ENCODE measurements at regions not wholly inside any gene's neighbourhood (a gene's known extent, or its start where the extent isn't known, plus 50 kb on each side); places are given as distances from the start of the nearest gene placed in this dataset.

- ATAC-seq (no peak), DNase-seq (no peak)
- H3K27ac Mint-ChIP-seq = no peak overlapping the region
- CTCF ChIA-PET = no interaction called here
- H3K4me3 Mint-ChIP-seq = no peak overlapping the region
- H3K4me1 Mint-ChIP-seq = no peaks in the 10 kb centered on the region
- peaks cover 10% of the 10 kb centered on the region for H3K27me3 Mint-ChIP-seq
- no peaks in the 10 kb centered on the region for H3K9me3 Mint-ChIP-seq (ENCODE audit: low read depth)
- H3K36me3 Mint-ChIP-seq = no peaks in the 10 kb centered on the region
Observed at GRCh38 chr1:87599569-87599968, 270.9 kb downstream of the LMO4 start.

GRCh38 chr1:87600055-87600850 lies 271.6 kb downstream of the LMO4 start:
- no peak overlapping the region for H3K4me3 Mint-ChIP-seq
- no peaks in the 10 kb centered on the region for H3K4me1 Mint-ChIP-seq
- no peak for ATAC-seq
- no peak overlapping the region for H3K27ac Mint-ChIP-seq
- DNase-seq = no peak
- H3K36me3 Mint-ChIP-seq = no peaks in the 10 kb centered on the region
- no peaks in the 10 kb centered on the region for H3K9me3 Mint-ChIP-seq (ENCODE audit: low read depth)
- CTCF ChIA-PET = no interaction called here
- H3K27me3 Mint-ChIP-seq = peaks cover 10% of the 10 kb centered on the region

- CTCF ChIA-PET = no interaction called here
- Mint-ChIP-seq H3K36me3 (no peaks in the 10 kb centered on the region), H3K4me3 (no peak overlapping the region), H3K27ac (no peak overlapping the region), H3K4me1 (no peaks in the 10 kb centered on the region), H3K27me3 (peaks cover 10% of the 10 kb centered on the region), H3K9me3 (ENCODE audit: low read depth) (no peaks in the 10 kb centered on the region)
- no peak for DNase-seq
- ATAC-seq = no peak
Observed at GRCh38 chr1:87600854-87601253, 272.2 kb downstream of the LMO4 start.

DNA sequence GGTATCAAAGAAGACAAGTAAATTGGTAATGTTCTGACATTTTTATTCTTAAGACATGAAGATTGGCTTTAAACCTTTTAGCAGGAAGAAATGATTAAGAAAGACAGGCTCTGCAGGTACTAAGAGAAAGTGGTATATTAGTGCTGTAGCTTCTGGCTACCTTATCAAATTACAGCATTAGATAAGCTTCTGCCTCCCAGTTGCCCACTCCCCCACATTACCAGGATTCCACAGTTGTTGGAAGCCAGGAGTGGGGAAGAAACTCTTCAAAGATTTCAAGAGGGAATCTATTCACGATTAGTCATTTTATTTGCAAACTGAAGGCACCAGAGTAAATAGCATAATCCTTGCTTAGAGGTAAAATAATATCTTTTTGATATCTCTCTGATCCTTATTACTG lies 274.9 kb downstream of the LMO4 start:
- no peaks in the 10 kb centered on the region for H3K36me3 Mint-ChIP-seq
- ATAC-seq = no peak
- CTCF ChIA-PET = no interaction called here
- no peak overlapping the region for H3K4me3 Mint-ChIP-seq
- DNase-seq = no peak
- H3K27ac Mint-ChIP-seq = no peak overlapping the region
- H3K27me3 Mint-ChIP-seq = peaks cover 10% of the 10 kb centered on the region
- no peaks in the 10 kb centered on the region for H3K4me1 Mint-ChIP-seq
- no peaks in the 10 kb centered on the region for H3K9me3 Mint-ChIP-seq (ENCODE audit: low read depth)

DNA sequence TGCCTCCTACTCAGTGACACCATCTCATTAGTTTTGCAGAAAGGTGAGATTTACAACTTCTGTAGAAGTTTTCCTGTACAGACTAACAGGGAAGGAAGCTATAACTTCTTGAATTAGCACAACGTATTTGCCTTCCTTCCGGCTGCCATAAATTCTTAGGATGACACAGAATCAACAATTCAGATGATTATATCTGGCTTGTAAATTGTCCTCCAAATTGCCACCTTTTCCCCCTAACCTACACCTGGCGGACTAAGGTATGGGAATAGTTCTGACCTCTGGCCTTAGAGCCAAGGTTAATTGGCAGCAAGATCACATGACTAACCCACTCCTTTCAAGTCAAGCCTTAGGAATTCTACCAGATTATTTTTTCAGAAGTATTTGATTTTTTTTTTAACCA lies 284.3 kb downstream of the LMO4 start:
- Mint-ChIP-seq H3K9me3 (ENCODE audit: low read depth) (no peaks in the 10 kb centered on the region), H3K4me1 (no peaks in the 10 kb centered on the region), H3K27ac (no peak overlapping the region), H3K36me3 (no peaks in the 10 kb centered on the region), H3K27me3 (no peaks in the 10 kb centered on the region), H3K4me3 (no peak overlapping the region)
- ATAC-seq (no peak), DNase-seq (no peak)
- CTCF ChIA-PET = no interaction called here

DNA sequence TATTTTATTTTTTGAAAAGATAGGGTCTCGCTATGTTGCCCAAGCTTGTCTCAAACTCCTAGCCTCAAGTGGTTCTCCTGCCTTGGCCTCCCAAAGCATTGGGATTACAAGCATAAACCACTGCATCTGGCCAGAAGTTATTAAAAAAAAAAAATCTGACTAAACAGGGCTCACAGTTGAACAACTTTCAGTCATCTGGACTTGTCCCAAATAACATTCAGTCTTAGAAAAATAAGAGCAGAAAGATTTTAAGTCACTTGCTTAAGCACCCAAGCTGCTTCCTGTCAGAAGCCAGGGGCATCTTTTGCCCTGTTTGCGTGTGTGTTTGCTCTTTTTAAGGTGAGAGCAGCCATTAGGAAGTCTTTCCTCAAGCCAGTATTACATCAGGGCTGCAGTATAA lies 286.8 kb downstream of the LMO4 start:
- no peaks in the 10 kb centered on the region for H3K9me3 Mint-ChIP-seq (ENCODE audit: low read depth)
- CTCF ChIA-PET = no interaction called here
- no peak overlapping the region for H3K27ac Mint-ChIP-seq
- no peaks in the 10 kb centered on the region for H3K36me3 Mint-ChIP-seq
- no peak overlapping the region for H3K4me3 Mint-ChIP-seq
- no peaks in the 10 kb centered on the region for H3K4me1 Mint-ChIP-seq
- no peaks in the 10 kb centered on the region for H3K27me3 Mint-ChIP-seq
- DNase-seq = no peak
- no peak for ATAC-seq

- no peaks in the 10 kb centered on the region for H3K36me3 Mint-ChIP-seq
- no peak for ATAC-seq
- CTCF ChIA-PET = no interaction called here
- no peaks in the 10 kb centered on the region for H3K27me3 Mint-ChIP-seq
- no peak for DNase-seq
- H3K9me3 Mint-ChIP-seq (ENCODE audit: low read depth) = no peaks in the 10 kb centered on the region
- H3K4me1 Mint-ChIP-seq = no peaks in the 10 kb centered on the region
- no peak overlapping the region for H3K27ac Mint-ChIP-seq
- H3K4me3 Mint-ChIP-seq = no peak overlapping the region
Observed at GRCh38 chr1:87615901-87616300, 287.2 kb downstream of the LMO4 start.

- Mint-ChIP-seq H3K27me3 (no peaks in the 10 kb centered on the region), H3K27ac (no peak overlapping the region), H3K4me1 (no peaks in the 10 kb centered on the region), H3K9me3 (ENCODE audit: low read depth) (no peaks in the 10 kb centered on the region), H3K4me3 (no peak overlapping the region), H3K36me3 (no peaks in the 10 kb centered on the region)
- ATAC-seq (no peak), DNase-seq (no peak)
- CTCF ChIA-PET = no interaction called here
Observed at GRCh38 chr1:87620807-87621206, 292.1 kb downstream of the LMO4 start.

DNA sequence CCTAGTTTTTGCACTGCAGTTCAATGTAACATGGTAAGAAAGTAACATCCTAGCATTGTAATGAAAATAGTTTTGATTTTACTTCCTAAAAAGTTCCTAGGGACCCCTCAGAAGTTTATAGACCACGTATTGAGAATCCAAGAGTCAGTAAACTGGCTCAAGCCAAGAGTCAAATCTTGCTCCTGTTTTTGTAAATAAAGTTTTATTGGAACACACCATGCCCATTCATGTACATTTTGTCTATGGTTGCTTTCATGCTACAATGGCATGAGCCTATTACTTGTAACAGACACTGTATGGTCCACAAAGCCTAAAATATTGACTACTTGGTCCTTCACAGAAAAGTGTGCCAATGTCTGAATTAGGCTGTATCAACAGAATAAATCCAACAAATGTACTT lies 301.0 kb downstream of the LMO4 start:
- Mint-ChIP-seq H3K36me3 (no peaks in the 10 kb centered on the region), H3K9me3 (ENCODE audit: low read depth) (no peaks in the 10 kb centered on the region), H3K27me3 (no peaks in the 10 kb centered on the region), H3K4me3 (no peak overlapping the region), H3K27ac (no peak overlapping the region), H3K4me1 (no peaks in the 10 kb centered on the region)
- DNase-seq = no peak
- no peak for ATAC-seq
- CTCF ChIA-PET = no interaction called here

DNA sequence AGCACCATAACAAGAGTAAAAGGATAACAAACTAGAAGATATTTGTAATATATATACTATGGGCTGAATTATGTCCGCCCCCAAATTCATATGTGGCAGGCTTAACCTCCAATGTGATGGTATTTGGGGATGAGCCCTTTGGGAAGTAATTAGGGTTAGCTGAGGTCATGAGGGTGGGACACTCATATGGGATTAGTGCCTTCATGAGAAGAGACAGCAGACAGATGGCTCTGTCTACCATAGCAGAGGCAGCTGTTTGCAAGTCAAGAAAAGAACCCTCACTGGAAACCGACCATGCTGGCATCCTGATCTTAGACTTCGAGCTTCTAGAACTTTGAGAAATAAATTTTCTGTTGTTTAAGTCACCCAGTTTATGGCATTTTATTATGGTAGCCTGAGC lies 303.6 kb downstream of the LMO4 start:
- no peaks in the 10 kb centered on the region for H3K36me3 Mint-ChIP-seq
- H3K4me1 Mint-ChIP-seq = no peaks in the 10 kb centered on the region
- CTCF ChIA-PET = interaction anchor here (0.7 kb wide), 1 partner anchor 140 kb away, joined by 3 read pairs; no protein-coding TSS in a partner anchor
- no peaks in the 10 kb centered on the region for H3K27me3 Mint-ChIP-seq
- peaks cover 3% of the 10 kb centered on the region for H3K9me3 Mint-ChIP-seq (ENCODE audit: low read depth)
- DNase-seq (no peak), ATAC-seq (no peak)
- H3K4me3 Mint-ChIP-seq = no peak overlapping the region
- no peak overlapping the region for H3K27ac Mint-ChIP-seq

- no peaks in the 10 kb centered on the region for H3K4me1 Mint-ChIP-seq
- no peak for DNase-seq
- CTCF ChIA-PET = no interaction called here
- H3K36me3 Mint-ChIP-seq = no peaks in the 10 kb centered on the region
- no peak overlapping the region for H3K27ac Mint-ChIP-seq
- peaks cover 3% of the 10 kb centered on the region for H3K9me3 Mint-ChIP-seq (ENCODE audit: low read depth)
- ATAC-seq = no peak
- H3K27me3 Mint-ChIP-seq = no peaks in the 10 kb centered on the region
- no peak overlapping the region for H3K4me3 Mint-ChIP-seq
Observed at GRCh38 chr1:87636198-87636892, 307.7 kb downstream of the LMO4 start.

GRCh38 chr1:87638636-87639035 lies 310.0 kb downstream of the LMO4 start:
- peaks cover 6% of the 10 kb centered on the region for H3K27me3 Mint-ChIP-seq
- DNase-seq (no peak), ATAC-seq (no peak)
- H3K27ac Mint-ChIP-seq = no peak overlapping the region
- no peaks in the 10 kb centered on the region for H3K36me3 Mint-ChIP-seq
- no peaks in the 10 kb centered on the region for H3K4me1 Mint-ChIP-seq
- CTCF ChIA-PET = no interaction called here
- peaks cover 3% of the 10 kb centered on the region for H3K9me3 Mint-ChIP-seq (ENCODE audit: low read depth)
- H3K4me3 Mint-ChIP-seq = no peak overlapping the region

- no peaks in the 10 kb centered on the region for H3K4me1 Mint-ChIP-seq
- H3K4me3 Mint-ChIP-seq = no peak overlapping the region
- DNase-seq (no peak), ATAC-seq (no peak)
- peaks cover 6% of the 10 kb centered on the region for H3K27me3 Mint-ChIP-seq
- H3K9me3 Mint-ChIP-seq (ENCODE audit: low read depth) = no peaks in the 10 kb centered on the region
- no peaks in the 10 kb centered on the region for H3K36me3 Mint-ChIP-seq
- H3K27ac Mint-ChIP-seq = no peak overlapping the region
- CTCF ChIA-PET = no interaction called here
Observed at GRCh38 chr1:87641996-87642395, 313.3 kb downstream of the LMO4 start.

DNA sequence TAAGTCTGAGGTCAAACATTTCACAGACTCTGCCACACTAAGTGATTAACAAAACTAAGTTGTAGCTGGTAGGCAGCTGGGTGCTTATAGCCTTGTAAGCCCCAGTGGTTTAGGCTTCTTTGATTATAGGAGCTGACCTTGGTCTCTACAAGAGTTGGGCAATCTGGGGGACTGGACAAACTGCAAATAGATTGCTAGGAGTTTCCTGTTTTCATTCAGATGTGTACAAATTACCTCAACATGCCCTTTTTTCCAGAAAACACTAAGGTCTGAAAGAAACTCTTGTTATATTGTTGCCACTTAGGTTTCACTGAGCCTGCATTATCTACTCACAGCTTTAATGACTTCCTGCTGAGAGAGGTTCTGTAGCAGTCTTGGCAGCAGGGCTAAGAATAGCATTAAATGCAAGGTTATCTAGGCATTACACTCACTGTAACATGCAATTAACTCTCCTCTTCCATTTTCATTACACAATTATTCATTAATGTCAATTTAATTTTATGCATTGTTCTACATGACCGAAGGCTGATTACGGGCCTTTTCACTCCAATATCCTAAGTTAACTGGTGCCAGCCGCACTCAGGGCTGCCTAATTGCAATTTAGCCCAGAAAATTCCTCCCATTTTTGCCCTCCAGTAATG lies 314.0 kb downstream of the LMO4 start:
- Mint-ChIP-seq H3K4me1 (no peaks in the 10 kb centered on the region), H3K27ac (no peak overlapping the region), H3K27me3 (peaks cover 6% of the 10 kb centered on the region), H3K9me3 (ENCODE audit: low read depth) (no peaks in the 10 kb centered on the region), H3K4me3 (no peak overlapping the region), H3K36me3 (no peaks in the 10 kb centered on the region)
- no peak for DNase-seq
- CTCF ChIA-PET = no interaction called here
- no peak for ATAC-seq
